ENCODE measurements at regions not wholly inside any gene's neighbourhood (a gene's known extent, or its start where the extent isn't known, plus 50 kb on each side); places are given as distances from the start of the nearest gene placed in this dataset.

DNA sequence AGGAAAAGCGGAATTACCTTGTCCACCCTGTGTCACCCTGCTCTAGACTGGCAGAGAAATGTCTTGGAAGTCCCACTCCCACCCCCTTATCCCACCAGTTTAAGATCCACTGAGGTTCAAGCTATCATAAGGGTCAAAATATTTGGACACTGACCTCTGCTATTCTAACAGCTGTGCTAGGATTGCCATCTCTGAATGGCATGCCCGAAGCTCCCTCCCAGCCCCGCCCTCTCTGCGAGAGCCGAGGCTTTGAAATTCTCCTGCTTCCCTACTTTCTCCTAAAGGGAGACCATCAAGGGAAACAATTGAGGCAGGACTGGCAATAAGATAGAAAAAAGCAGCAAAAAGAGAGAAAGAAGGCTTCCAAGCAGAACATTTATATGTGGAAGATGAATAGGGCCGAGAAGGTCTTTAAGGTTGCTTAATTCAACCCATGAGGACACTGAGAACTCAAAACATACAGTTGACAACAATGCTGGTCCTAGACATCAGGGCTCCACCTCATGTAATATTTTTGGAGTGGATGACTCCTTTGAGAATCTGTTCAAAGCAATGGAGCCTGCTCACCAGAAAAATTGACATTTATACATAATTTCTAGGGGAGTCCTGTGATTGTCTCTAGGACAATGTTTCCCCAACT lies 338.7 kb upstream of the F9 start:
- Mint-ChIP-seq H3K9me3 (no peaks in the 10 kb centered on the region), H3K27me3 (ENCODE audit: insufficient read depth) (peaks cover 31% of the 10 kb centered on the region), H3K4me1 (peaks cover 54% of the 10 kb centered on the region), H3K4me3 (no peak overlapping the region), H3K36me3 (ENCODE audit: low read depth) (peaks cover 17% of the 10 kb centered on the region), H3K27ac (no peak overlapping the region)
- WGBS, 2 experiments (ENCODE audit: insufficient coverage in 1 of 2, insufficient read length in 1 of 2): 78% methylated on average over 6 of the region's 6 CpGs; no CpG with 5 or more reads in 1 of the 2 experiments
- no peak for DNase-seq
- H3K4me1 ChIP-seq (ENCODE audit: control insufficient read depth, insufficient read depth, low read length): peaks cover 7% of the 10 kb centered on the region
- H3K27ac ChIP-seq (ENCODE audit: low read depth, low read length): no peak overlapping the region
- H3K27me3 ChIP-seq (ENCODE audit: control insufficient read depth, insufficient read depth, low read length, poor library complexity, severe bottlenecking): no peaks in the 10 kb centered on the region
- H3K4me3 ChIP-seq (ENCODE audit: low read length): no peak overlapping the region
- no peak overlapping the region for H3K9ac ChIP-seq (ENCODE audit: extremely low read depth, low read length, poor library complexity, severe bottlenecking)
- TF ChIP-seq, protein P1, sequence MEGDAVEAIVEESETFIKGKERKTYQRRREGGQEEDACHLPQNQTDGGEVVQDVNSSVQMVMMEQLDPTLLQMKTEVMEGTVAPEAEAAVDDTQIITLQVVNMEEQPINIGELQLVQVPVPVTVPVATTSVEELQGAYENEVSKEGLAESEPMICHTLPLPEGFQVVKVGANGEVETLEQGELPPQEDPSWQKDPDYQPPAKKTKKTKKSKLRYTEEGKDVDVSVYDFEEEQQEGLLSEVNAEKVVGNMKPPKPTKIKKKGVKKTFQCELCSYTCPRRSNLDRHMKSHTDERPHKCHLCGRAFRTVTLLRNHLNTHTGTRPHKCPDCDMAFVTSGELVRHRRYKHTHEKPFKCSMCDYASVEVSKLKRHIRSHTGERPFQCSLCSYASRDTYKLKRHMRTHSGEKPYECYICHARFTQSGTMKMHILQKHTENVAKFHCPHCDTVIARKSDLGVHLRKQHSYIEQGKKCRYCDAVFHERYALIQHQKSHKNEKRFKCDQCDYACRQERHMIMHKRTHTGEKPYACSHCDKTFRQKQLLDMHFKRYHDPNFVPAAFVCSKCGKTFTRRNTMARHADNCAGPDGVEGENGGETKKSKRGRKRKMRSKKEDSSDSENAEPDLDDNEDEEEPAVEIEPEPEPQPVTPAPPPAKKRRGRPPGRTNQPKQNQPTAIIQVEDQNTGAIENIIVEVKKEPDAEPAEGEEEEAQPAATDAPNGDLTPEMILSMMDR (conservative IDR thresholded peaks at IDR 0.05): no peak
- peaks cover 9% of the 10 kb centered on the region for H3K36me3 ChIP-seq (ENCODE audit: control insufficient read depth, insufficient read depth, low read length)
- H3K9me3 ChIP-seq (ENCODE audit: control insufficient read depth, low read length): no peaks in the 10 kb centered on the region

- Mint-ChIP-seq H3K9me3 (no peaks in the 10 kb centered on the region), H3K27ac (no peak overlapping the region), H3K36me3 (ENCODE audit: low read depth) (peaks cover 17% of the 10 kb centered on the region), H3K27me3 (ENCODE audit: insufficient read depth) (peaks cover 28% of the 10 kb centered on the region), H3K4me1 (peaks cover 54% of the 10 kb centered on the region), H3K4me3 (no peak overlapping the region)
- Histone ChIP-seq H3K36me3 (ENCODE audit: control insufficient read depth, insufficient read depth, low read length) (peaks cover 9% of the 10 kb centered on the region), H3K9me3 (ENCODE audit: control insufficient read depth, low read length) (no peaks in the 10 kb centered on the region), H3K27me3 (ENCODE audit: control insufficient read depth, insufficient read depth, low read length, poor library complexity, severe bottlenecking) (no peaks in the 10 kb centered on the region), H3K9ac (ENCODE audit: extremely low read depth, low read length, poor library complexity, severe bottlenecking) (no peak overlapping the region), H3K4me1 (ENCODE audit: control insufficient read depth, insufficient read depth, low read length) (peaks cover 7% of the 10 kb centered on the region), H3K27ac (ENCODE audit: low read depth, low read length) (no peak overlapping the region), H3K4me3 (ENCODE audit: low read length) (no peak overlapping the region)
- TF ChIP-seq, protein P1 (conservative IDR thresholded peaks at IDR 0.05): no peak
- no peak for DNase-seq
- 100% methylated on average over 2 of the region's 2 CpGs; no CpG with 5 or more reads in 1 of the 2 experiments for WGBS, 2 experiments (ENCODE audit: insufficient coverage in 1 of 2, insufficient read length in 1 of 2)
Measured at GRCh38 chrX:139191286-139191685, 339.3 kb upstream of the F9 start.

GRCh38 chrX:139187738-139188137 lies 342.8 kb upstream of the F9 start:
- Histone ChIP-seq H3K27me3 (ENCODE audit: control insufficient read depth, insufficient read depth, low read length, poor library complexity, severe bottlenecking) (no peaks in the 10 kb centered on the region), H3K4me1 (ENCODE audit: control insufficient read depth, insufficient read depth, low read length) (peaks cover 7% of the 10 kb centered on the region), H3K4me3 (ENCODE audit: low read length) (no peak overlapping the region), H3K9ac (ENCODE audit: extremely low read depth, low read length, poor library complexity, severe bottlenecking) (no peak overlapping the region), H3K9me3 (ENCODE audit: control insufficient read depth, low read length) (no peaks in the 10 kb centered on the region), H3K36me3 (ENCODE audit: control insufficient read depth, insufficient read depth, low read length) (peaks cover 7% of the 10 kb centered on the region), H3K27ac (ENCODE audit: low read depth, low read length) (no peak overlapping the region)
- Mint-ChIP-seq H3K4me1 (peaks cover 44% of the 10 kb centered on the region), H3K4me3 (no peak overlapping the region), H3K36me3 (ENCODE audit: low read depth) (peaks cover 13% of the 10 kb centered on the region), H3K9me3 (no peaks in the 10 kb centered on the region), H3K27ac (no peak overlapping the region), H3K27me3 (ENCODE audit: insufficient read depth) (peaks cover 4% of the 10 kb centered on the region)
- DNase-seq: no peak
- TF ChIP-seq, protein P1 (conservative IDR thresholded peaks at IDR 0.05): no peak
- 95 to 100% methylated on average over 2 to 4 of the region's 4 CpGs for WGBS, 2 experiments (ENCODE audit: insufficient coverage in 1 of 2, insufficient read length in 1 of 2)

All from endodermal cell (in vitro differentiated cells).